Umbilical cord (tissue), 1 donor: ENCODE measurements at regions not wholly inside any gene's neighbourhood (a gene's known extent, or its start where the extent isn't known, plus 50 kb on each side); places are given as distances from the start of the nearest gene placed in this dataset.

ENCODE experiments used
- DNase-seq: peaks from one replicate; pipeline ENCODE4 v3.0.0-alpha.2; 2015; ENCODE audit warnings: low spot score

DNA sequence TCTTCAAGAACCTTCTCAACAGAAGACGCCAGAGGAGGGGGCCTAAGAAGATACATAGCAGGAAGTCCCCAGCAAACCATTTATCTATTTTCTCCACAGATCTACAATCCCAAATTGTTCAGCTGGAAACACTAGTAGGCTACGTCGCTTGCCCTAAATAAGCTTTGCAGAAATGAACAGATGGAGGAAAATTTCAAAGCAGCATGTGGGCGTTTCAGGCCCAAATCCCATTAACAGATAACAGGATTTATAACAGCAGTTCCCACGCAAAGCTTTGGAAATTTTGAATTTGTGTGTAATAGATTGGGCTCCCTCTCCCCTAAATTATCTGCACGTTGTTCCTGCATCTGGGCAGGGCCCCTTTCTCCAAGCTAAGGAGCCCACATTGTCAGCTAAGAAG lies 60.6 kb upstream of the FRMD4A start:
- DNase-seq: peak; percentile 48

DNA sequence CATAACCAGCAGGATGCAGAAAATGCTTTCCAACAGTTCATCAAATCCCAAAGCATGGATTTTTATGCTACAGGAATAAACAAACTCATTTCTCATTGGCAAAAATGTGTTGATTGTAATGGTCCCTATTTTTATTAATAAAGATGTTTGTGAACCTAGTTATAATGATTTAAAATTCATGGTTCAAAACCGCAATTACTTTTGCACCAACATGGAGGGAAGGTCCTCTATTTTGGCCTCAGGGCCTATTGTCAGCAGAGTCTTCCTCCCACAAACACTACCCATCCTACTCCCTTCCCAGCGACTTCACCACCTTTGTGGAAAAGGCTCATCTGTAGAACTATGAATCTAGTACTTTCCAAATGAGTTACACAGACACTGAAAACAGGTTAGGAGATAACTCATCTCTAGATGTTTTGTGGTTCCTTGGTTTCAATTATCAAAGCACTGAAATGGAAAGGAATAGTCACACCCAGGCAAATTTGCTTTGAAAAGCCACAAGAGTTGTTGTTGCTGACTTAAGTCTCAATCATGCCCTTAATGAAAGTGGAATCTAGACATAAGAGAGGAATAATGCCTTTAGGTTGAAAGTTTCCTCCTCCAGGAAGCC lies 59.4 kb upstream of the FRMD4A start:
- no peak for DNase-seq

- DNase-seq: no peak
Measured at GRCh38 chr10:14385596-14386593, 55.2 kb upstream of the FRMD4A start.

DNA sequence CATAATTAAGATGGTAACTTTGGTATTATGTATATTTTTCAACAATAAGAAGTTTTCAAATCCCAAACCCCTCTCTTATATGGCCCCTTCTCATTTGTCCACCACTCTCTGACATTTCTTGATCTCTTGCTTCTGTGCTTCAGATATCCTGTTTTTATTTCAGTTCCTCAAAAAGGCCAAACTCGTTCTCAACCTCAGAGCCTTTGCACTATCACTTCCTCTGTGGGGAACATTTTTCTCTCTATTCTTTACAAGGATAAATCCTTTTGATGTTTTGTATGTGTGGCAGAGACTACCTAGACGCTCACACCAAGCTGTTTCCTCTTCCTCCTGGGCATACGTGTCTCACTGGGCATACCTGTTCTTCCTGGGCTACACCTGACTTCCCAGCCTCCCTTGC lies 54.2 kb upstream of the FRMD4A start:
- DNase-seq: no peak

DNA sequence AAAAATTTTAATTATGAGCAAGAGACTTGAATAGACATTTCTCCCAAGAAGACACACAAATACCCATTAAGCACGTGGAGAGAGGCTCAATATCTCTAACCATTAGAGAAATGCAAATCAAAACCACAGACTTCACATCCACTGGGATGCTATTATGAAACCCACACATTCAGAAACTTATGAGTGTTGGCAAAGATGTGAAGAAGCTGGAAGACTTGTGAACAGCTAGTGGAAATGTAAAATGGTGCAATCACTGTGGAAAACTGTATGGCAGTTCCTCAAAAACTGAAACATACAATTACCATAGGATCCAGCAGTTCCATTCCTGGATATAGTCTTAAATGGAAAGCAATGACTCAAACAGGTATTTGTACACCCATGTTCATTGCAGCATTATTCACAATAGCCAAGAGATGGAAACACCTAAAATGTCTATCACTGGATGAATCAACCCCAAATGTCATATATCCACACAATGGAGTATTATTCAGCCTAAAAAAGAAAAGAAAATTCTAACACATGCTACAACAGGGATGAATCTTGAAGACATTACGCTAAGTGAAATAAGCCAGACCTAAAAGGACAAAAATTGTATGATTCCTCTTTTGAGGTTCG lies 53.5 kb upstream of the FRMD4A start:
- no peak for DNase-seq

GRCh38 chr10:14383266-14383665 lies 52.5 kb upstream of the FRMD4A start:
- DNase-seq: no peak

GRCh38 chr10:14382531-14382930 lies 51.8 kb upstream of the FRMD4A start:
- DNase-seq: no peak

DNA sequence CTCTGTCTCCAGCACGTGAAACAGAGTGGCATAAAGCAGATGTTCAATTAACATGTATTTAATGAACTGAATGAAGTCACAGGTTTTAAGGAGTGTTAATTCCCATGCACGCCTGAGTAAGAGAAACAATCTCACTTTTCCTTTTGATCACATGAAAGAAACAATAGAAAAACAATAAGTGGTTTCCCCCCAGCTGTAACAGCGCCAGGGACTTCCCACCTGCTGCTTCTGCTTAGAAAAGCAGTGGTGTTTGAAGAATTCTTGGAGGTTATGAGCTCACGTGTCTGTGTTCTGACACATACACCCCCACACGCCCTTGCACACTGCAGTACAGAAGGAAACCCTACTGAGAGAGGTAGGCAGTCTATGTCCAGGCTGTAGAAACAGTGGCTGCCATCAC lies 51.3 kb upstream of the FRMD4A start:
- no peak for DNase-seq

GRCh38 chr10:14381475-14381874 lies 50.8 kb upstream of the FRMD4A start:
- no peak for DNase-seq

- DNase-seq: no peak
Measured at GRCh38 chr10:14380746-14381145, 50.0 kb upstream of the FRMD4A start.
